ENCODE measurements at regions not wholly inside any gene's neighbourhood (a gene's known extent, or its start where the extent isn't known, plus 50 kb on each side); places are given as distances from the start of the nearest gene placed in this dataset.

- DNase-seq (ENCODE audit: extremely low read depth in 1 of 11, low read depth in 9 of 11, low spot score in 4 of 11): no peak
Observed at GRCh38 chr12:75577812-75578211, 66.4 kb upstream of the KRR1 start.

GRCh38 chr12:75571656-75572205 lies 60.3 kb upstream of the KRR1 start:
- no peak for DNase-seq (ENCODE audit: extremely low read depth in 1 of 11, low read depth in 9 of 11, low spot score in 4 of 11)

DNA sequence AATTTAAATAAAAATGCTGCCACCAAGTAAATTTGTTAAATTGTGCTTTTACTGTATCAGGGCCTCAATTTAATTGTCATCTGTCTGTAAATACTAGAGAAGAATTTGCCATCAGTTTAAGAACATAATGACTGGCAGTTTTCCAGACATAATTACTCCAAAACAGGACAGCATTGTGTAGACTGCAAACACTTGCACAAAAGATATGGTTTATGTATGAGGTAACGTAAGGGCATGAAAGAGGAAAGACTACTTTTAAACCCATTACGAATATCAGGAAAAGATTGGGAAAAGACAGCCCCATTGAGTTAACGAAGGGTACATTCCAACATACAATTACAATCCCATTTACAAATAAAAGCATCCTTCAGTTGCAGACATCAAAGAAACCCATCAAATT lies 59.8 kb upstream of the KRR1 start:
- DNase-seq (ENCODE audit: extremely low read depth in 1 of 11, low read depth in 9 of 11, low spot score in 4 of 11): no peak

DNA sequence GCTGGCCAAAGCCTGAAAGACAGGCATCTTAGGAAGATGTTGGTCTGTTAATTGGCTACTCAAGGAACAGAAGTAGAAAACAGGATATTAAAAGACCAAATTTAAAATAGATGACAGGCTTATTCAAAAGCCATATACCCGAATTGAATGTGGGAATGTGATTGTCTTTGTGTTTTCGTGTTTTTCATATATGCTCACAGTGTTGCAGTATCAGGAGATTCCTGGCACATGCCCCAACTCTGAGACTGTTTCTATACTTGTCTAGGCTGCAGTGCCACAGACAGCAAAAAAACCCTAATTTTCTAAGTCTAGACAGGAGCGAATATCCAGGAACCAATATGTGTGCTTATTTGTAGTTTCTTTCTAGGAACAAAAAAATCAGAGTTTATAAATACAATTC lies 57.4 kb upstream of the KRR1 start:
- DNase-seq (ENCODE audit: extremely low read depth in 1 of 11, low read depth in 9 of 11, low spot score in 4 of 11): no peak

DNA sequence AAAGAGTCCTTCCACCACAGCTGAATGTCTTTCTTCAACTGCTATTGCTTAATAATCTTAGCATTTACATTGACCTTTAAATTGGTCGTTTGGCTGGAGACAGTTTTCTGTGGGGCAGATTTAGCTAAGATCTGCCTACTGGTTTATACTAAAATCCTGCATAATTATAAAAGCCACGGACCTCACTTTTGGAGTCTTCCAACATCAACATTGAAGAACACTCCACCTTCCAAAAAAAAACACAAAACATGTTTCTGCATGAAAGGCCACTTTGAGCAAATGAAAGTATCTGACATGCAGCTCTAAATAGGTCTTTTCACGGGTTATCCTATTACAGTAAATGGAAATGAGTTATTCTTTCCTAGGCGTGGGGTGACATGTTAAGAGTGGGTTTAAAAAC lies 57.0 kb upstream of the KRR1 start:
- no peak for DNase-seq (ENCODE audit: extremely low read depth in 1 of 11, low read depth in 9 of 11, low spot score in 4 of 11)

- DNase-seq (ENCODE audit: extremely low read depth in 1 of 11, low read depth in 9 of 11, low spot score in 4 of 11): no peak
Observed at GRCh38 chr12:75565795-75566194, 54.4 kb upstream of the KRR1 start.

GRCh38 chr12:75564852-75565251 lies 53.4 kb upstream of the KRR1 start:
- no peak for DNase-seq (ENCODE audit: extremely low read depth in 1 of 11, low read depth in 9 of 11, low spot score in 4 of 11)

GRCh38 chr12:75564398-75564797 lies 53.0 kb upstream of the KRR1 start:
- no peak for DNase-seq (ENCODE audit: extremely low read depth in 1 of 11, low read depth in 9 of 11, low spot score in 4 of 11)

GRCh38 chr12:75563351-75563750 lies 51.9 kb upstream of the KRR1 start:
- DNase-seq (ENCODE audit: extremely low read depth in 1 of 11, low read depth in 9 of 11, low spot score in 4 of 11): no peak

DNA sequence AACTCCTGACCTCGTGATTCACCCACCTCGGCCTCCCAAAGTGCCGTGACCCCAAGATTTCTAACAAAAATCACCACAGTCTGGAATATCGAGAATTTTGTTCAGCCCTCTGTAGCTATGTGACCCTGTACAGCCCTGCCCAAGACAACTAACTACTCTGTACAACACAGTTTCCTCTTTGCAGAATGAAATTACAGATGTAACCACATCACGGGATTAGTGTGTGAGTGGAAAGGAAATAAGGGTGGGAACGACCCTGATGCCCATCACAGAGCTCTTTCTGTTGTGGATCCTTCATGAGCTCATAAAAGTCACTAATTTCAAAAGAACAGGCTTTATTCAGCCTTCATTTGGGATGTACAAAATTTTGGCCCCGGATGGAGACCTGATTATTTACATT lies 50.5 kb upstream of the KRR1 start:
- no peak for DNase-seq (ENCODE audit: extremely low read depth in 1 of 11, low read depth in 9 of 11, low spot score in 4 of 11)
